GM23248 (cell line): ENCODE measurements at regions not wholly inside any gene's neighbourhood (a gene's known extent, or its start where the extent isn't known, plus 50 kb on each side); places are given as distances from the start of the nearest gene placed in this dataset.

Experiments
- EZH2 ChIP-seq: fragments of 200-600 bp; sonication (generic); IDR thresholded peaks from 2 replicates; pipeline ENCODE4 v1.6.1; 2018; ENCODE audit warnings: antibody characterized with exemption, mild to moderate bottlenecking; ENCODE audit not compliant: insufficient read depth, poor library complexity, severe bottlenecking
- EZH2phosphoT487 ChIP-seq: fragments of 200-600 bp; sonication (generic); IDR thresholded peaks from 2 replicates; pipeline ENCODE4 v1.6.1; 2018; ENCODE audit warnings: antibody characterized with exemption, moderate library complexity, mild to moderate bottlenecking, low read depth; ENCODE audit not compliant: insufficient read depth

DNA sequence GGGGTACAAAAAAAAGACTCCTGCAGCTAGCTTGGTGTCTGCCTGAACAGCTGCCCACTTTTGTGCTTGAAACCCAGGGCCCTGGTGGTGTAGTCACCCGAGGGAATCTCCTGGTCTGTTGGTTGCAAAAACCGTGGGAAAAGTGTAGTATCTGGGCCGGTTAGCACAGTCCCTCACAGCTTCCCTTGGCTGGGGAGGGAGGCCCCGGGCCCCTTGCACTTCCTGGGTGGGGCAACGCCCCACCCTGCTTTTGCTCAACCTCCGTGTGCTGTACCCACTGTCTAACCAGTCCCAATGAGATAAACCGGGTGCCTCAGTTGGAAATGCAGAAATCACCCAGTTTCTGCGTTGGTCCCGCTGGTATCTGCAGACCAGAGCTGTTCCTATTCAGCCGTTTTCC is 211.7 kb upstream of the ZPLD1 start:
- no peak for TF ChIP-seq EZH2phosphoT487
- TF ChIP-seq EZH2, result no peak
